ENCODE measurements at regions not wholly inside any gene's neighbourhood (a gene's known extent, or its start where the extent isn't known, plus 50 kb on each side); places are given as distances from the start of the nearest gene placed in this dataset.

- Histone ChIP-seq H3K36me3 (replicated peaks; ENCODE audit: insufficient read depth, low read depth) (no peaks in the 10 kb centered on the region), H3K27me3 (no peaks in the 10 kb centered on the region), H3K79me2 (no peaks in the 10 kb centered on the region), H3K9me3 (ENCODE audit: low read depth) (no peaks in the 10 kb centered on the region), H3K4me3 (no peak overlapping the region), H3K4me1 (ENCODE audit: insufficient read depth) (no peaks in the 10 kb centered on the region), H4K20me1 (ENCODE audit: insufficient read depth, poor library complexity, severe bottlenecking) (no peaks in the 10 kb centered on the region), H2AFZ (no peak overlapping the region), H3K27ac (peak overlapping the region; percentile 6), H3K9me2 (replicated peaks; ENCODE audit: insufficient read depth) (no peaks in the 10 kb centered on the region), H3K4me2 (no peak overlapping the region)
- no peak for DNase-seq (ENCODE audit: low spot score)
- no peak for TF ChIP-seq EZH2 (IDR thresholded peaks at IDR 0.05; ENCODE audit: borderline replicate concordance)
- no peak for TF ChIP-seq CTCF (IDR thresholded peaks at IDR 0.05; ENCODE audit: poor library complexity)
- TF ChIP-seq EZH2phosphoT487 (IDR thresholded peaks at IDR 0.05; ENCODE audit: low read depth, severe bottlenecking, unreplicated experiment) = no peak
- 87% methylated on average over 5 of the region's 5 CpGs for WGBS (ENCODE audit: low lambda C conversion rate, missing lambda C conversion rate)
These were observed 527.6 kb downstream of the CD83 start for GRCh38 chr6:14645221-14645620.

- Histone ChIP-seq H3K79me2 (no peaks in the 10 kb centered on the region), H3K27ac (peak overlapping the region; percentile 10), H3K36me3 (replicated peaks; ENCODE audit: insufficient read depth, low read depth) (no peaks in the 10 kb centered on the region), H4K20me1 (ENCODE audit: insufficient read depth, poor library complexity, severe bottlenecking) (no peaks in the 10 kb centered on the region), H3K9me3 (ENCODE audit: low read depth) (no peaks in the 10 kb centered on the region), H2AFZ (no peak overlapping the region), H3K4me1 (ENCODE audit: insufficient read depth) (no peaks in the 10 kb centered on the region), H3K27me3 (no peaks in the 10 kb centered on the region), H3K4me2 (no peak overlapping the region), H3K4me3 (no peak overlapping the region), H3K9me2 (replicated peaks; ENCODE audit: insufficient read depth) (no peaks in the 10 kb centered on the region)
- DNase-seq (ENCODE audit: low spot score) = peak; percentile 32
- WGBS (ENCODE audit: low lambda C conversion rate, missing lambda C conversion rate) = 83% methylated on average over 3 of the region's 3 CpGs
- TF ChIP-seq EZH2 (IDR thresholded peaks at IDR 0.05; ENCODE audit: borderline replicate concordance) (no peak), EZH2phosphoT487 (IDR thresholded peaks at IDR 0.05; ENCODE audit: low read depth, severe bottlenecking, unreplicated experiment) (no peak), CTCF (IDR thresholded peaks at IDR 0.05; ENCODE audit: poor library complexity) (no peak)
These were observed 528.3 kb downstream of the CD83 start for GRCh38 chr6:14645841-14646240.

GRCh38 chr6:14646371-14646770 lies 528.8 kb downstream of the CD83 start:
- Histone ChIP-seq H3K27ac (peak overlapping the region; percentile 10), H3K9me3 (ENCODE audit: low read depth) (no peaks in the 10 kb centered on the region), H3K27me3 (no peaks in the 10 kb centered on the region), H3K4me3 (no peak overlapping the region), H3K4me2 (no peak overlapping the region), H3K36me3 (replicated peaks; ENCODE audit: insufficient read depth, low read depth) (no peaks in the 10 kb centered on the region), H2AFZ (no peak overlapping the region), H3K9me2 (replicated peaks; ENCODE audit: insufficient read depth) (no peaks in the 10 kb centered on the region), H4K20me1 (ENCODE audit: insufficient read depth, poor library complexity, severe bottlenecking) (no peaks in the 10 kb centered on the region), H3K4me1 (ENCODE audit: insufficient read depth) (no peaks in the 10 kb centered on the region), H3K79me2 (no peaks in the 10 kb centered on the region)
- TF ChIP-seq EZH2 (IDR thresholded peaks at IDR 0.05; ENCODE audit: borderline replicate concordance) = no peak
- TF ChIP-seq CTCF (IDR thresholded peaks at IDR 0.05; ENCODE audit: poor library complexity) = no peak
- no peak for TF ChIP-seq EZH2phosphoT487 (IDR thresholded peaks at IDR 0.05; ENCODE audit: low read depth, severe bottlenecking, unreplicated experiment)
- DNase-seq (ENCODE audit: low spot score) = no peak
- WGBS (ENCODE audit: low lambda C conversion rate, missing lambda C conversion rate) = 100% methylated on average over 1 of the region's 1 CpG

- TF ChIP-seq EZH2 (IDR thresholded peaks at IDR 0.05; ENCODE audit: borderline replicate concordance) = no peak
- no peak for TF ChIP-seq EZH2phosphoT487 (IDR thresholded peaks at IDR 0.05; ENCODE audit: low read depth, severe bottlenecking, unreplicated experiment)
- TF ChIP-seq CTCF (IDR thresholded peaks at IDR 0.05; ENCODE audit: poor library complexity) = no peak
- no peak for DNase-seq (ENCODE audit: low spot score)
- no peak overlapping the region for H2AFZ ChIP-seq
- no peak overlapping the region for H3K4me2 ChIP-seq
- 85% methylated on average over 6 of the region's 6 CpGs for WGBS (ENCODE audit: low lambda C conversion rate, missing lambda C conversion rate)
- no peak overlapping the region for H3K4me3 ChIP-seq
- H4K20me1 ChIP-seq (ENCODE audit: insufficient read depth, poor library complexity, severe bottlenecking) = no peaks in the 10 kb centered on the region
- no peak overlapping the region for H3K27ac ChIP-seq
- H3K79me2 ChIP-seq = no peaks in the 10 kb centered on the region
- no peaks in the 10 kb centered on the region for H3K9me3 ChIP-seq (ENCODE audit: low read depth)
- H3K27me3 ChIP-seq = no peaks in the 10 kb centered on the region
- H3K4me1 ChIP-seq (ENCODE audit: insufficient read depth) = no peaks in the 10 kb centered on the region
- H3K36me3 ChIP-seq (replicated peaks; ENCODE audit: insufficient read depth, low read depth) = no peaks in the 10 kb centered on the region
- no peaks in the 10 kb centered on the region for H3K9me2 ChIP-seq (replicated peaks; ENCODE audit: insufficient read depth)
These were observed 529.8 kb downstream of the CD83 start for GRCh38 chr6:14647357-14647756.
